Fibroblast of lung (primary cell): ENCODE measurements at regions not wholly inside any gene's neighbourhood (a gene's known extent, or its start where the extent isn't known, plus 50 kb on each side); places are given as distances from the start of the nearest gene placed in this dataset.
"Not testable (repeated sequence)": the region's sequence is repeated elsewhere in the genome, so short reads cannot be mapped to it uniquely, and the experiment has no call there.

Source experiments
- DNase-seq, 2 donors: peaks; one replicate each; pipeline versions ENCODE4 v3.0.0 to v3.0.0-alpha.2; 2010; ENCODE audit warnings: low read depth in 2 of 2
- H2AFZ ChIP-seq: 2 replicates; pipeline ENCODE4 v1.5.1; 2012; ENCODE audit warnings: low read length, control low read depth, inconsistent platforms
- H3K27ac ChIP-seq: 2 replicates; pipeline ENCODE4 v1.5.1; 2011; ENCODE audit warnings: low read length, control low read depth; ENCODE audit not compliant: insufficient read depth
- H3K27me3 ChIP-seq: 2 replicates; pipeline ENCODE4 v1.5.1; 2011; ENCODE audit warnings: mild to moderate bottlenecking, low read length; ENCODE audit not compliant: control insufficient read depth, insufficient read depth
- H3K36me3 ChIP-seq: 2 replicates; pipeline ENCODE4 v1.5.1; 2011; ENCODE audit warnings: low read length; ENCODE audit not compliant: control insufficient read depth, insufficient read depth
- H3K4me1 ChIP-seq: 2 replicates; pipeline ENCODE4 v1.5.1; 2011; ENCODE audit warnings: low read length; ENCODE audit not compliant: control insufficient read depth, insufficient read depth; ENCODE audit errors: extremely low read depth
- H3K4me2 ChIP-seq: 2 replicates; pipeline ENCODE4 v1.5.1; 2011; ENCODE audit warnings: low read length, control low read depth; ENCODE audit not compliant: insufficient read depth; ENCODE audit errors: extremely low read depth
- H3K4me3 ChIP-seq, 4 experiments: fragments of 200-600 bp in 1 of 4; sonication (generic) in 1 of 4; replicated peaks in 1 of 4; 2 replicates each; pipeline ENCODE4 v1.5.1; 2011 to 2016; ENCODE audit warnings: low read length in 4 of 4, low read depth in 3 of 4, mild to moderate bottlenecking in 3 of 4, control low read depth in 2 of 4, inconsistent platforms in 1 of 4, mixed read lengths in 1 of 4; ENCODE audit not compliant: insufficient read depth in 1 of 4; ENCODE audit errors: control extremely low read depth in 1 of 4
- H3K79me2 ChIP-seq: 2 replicates; pipeline ENCODE4 v1.5.1; 2012; ENCODE audit warnings: mild to moderate bottlenecking, low read length, inconsistent platforms; ENCODE audit not compliant: control insufficient read depth, insufficient read depth
- H3K9ac ChIP-seq: 2 replicates; pipeline ENCODE4 v1.5.1; 2011; ENCODE audit warnings: mild to moderate bottlenecking, low read length, control low read depth; ENCODE audit not compliant: insufficient read depth
- H3K9me3 ChIP-seq: 2 replicates; pipeline ENCODE4 v1.5.1; 2012; ENCODE audit warnings: low read depth, low read length; ENCODE audit not compliant: control insufficient read depth, insufficient read depth
- H4K20me1 ChIP-seq: 2 replicates; pipeline ENCODE4 v1.5.1; 2011; ENCODE audit warnings: low read length; ENCODE audit not compliant: control insufficient read depth, insufficient read depth; ENCODE audit errors: extremely low read depth
- EZH2 ChIP-seq: IDR thresholded peaks from 2 replicates; pipeline ENCODE4 v1.5.1; 2012; ENCODE audit warnings: low read length, control low read depth, mild to moderate bottlenecking; ENCODE audit errors: missing control alignments
- TF ChIP-seq, protein P1 (sequence below), 2 donors: IDR thresholded peaks in 1 of 2; conservative IDR thresholded peaks in 1 of 2; 1 replicate in 1 of 2; 2 replicates in 1 of 2; pipeline ENCODE4 v1.5.1; 2011 to 2012; ENCODE audit warnings: low read length in 2 of 2, control low read depth in 1 of 2, inconsistent platforms in 1 of 2, low read depth in 1 of 2, mild to moderate bottlenecking in 1 of 2

GRCh38 chr6:166236596-166236995 is 68.9 kb upstream of the TBXT start:
- DNase-seq: no peak
- Histone ChIP-seq H3K4me3 (no peak overlapping the region), H3K79me2 (no peaks in the 10 kb centered on the region), H3K9ac (no peak overlapping the region), H3K36me3 (no peaks in the 10 kb centered on the region), H3K4me2 (no peak overlapping the region), H2AFZ (no peak overlapping the region), H4K20me1 (no peaks in the 10 kb centered on the region), H3K27me3 (no peaks in the 10 kb centered on the region), H3K4me1 (no peaks in the 10 kb centered on the region), H3K9me3 (no peaks in the 10 kb centered on the region), H3K27ac (no peak overlapping the region)
- TF ChIP-seq, protein P1, sequence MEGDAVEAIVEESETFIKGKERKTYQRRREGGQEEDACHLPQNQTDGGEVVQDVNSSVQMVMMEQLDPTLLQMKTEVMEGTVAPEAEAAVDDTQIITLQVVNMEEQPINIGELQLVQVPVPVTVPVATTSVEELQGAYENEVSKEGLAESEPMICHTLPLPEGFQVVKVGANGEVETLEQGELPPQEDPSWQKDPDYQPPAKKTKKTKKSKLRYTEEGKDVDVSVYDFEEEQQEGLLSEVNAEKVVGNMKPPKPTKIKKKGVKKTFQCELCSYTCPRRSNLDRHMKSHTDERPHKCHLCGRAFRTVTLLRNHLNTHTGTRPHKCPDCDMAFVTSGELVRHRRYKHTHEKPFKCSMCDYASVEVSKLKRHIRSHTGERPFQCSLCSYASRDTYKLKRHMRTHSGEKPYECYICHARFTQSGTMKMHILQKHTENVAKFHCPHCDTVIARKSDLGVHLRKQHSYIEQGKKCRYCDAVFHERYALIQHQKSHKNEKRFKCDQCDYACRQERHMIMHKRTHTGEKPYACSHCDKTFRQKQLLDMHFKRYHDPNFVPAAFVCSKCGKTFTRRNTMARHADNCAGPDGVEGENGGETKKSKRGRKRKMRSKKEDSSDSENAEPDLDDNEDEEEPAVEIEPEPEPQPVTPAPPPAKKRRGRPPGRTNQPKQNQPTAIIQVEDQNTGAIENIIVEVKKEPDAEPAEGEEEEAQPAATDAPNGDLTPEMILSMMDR (conservative IDR thresholded peaks at IDR 0.05 in 1 of 2, IDR thresholded peaks at IDR 0.05 in 1 of 2; ENCODE audit: low read depth in 1 of 2, low read length in 2 of 2): no peak
- no peak for TF ChIP-seq EZH2

- Histone ChIP-seq H3K79me2 (no peaks in the 10 kb centered on the region), H3K27ac (no peak overlapping the region), H3K36me3 (no peaks in the 10 kb centered on the region), H2AFZ (no peak overlapping the region), H3K27me3 (no peaks in the 10 kb centered on the region), H3K4me2 (no peak overlapping the region), H4K20me1 (no peaks in the 10 kb centered on the region), H3K4me1 (no peaks in the 10 kb centered on the region), H3K4me3 (no peak overlapping the region), H3K9ac (no peak overlapping the region), H3K9me3 (no peaks in the 10 kb centered on the region)
- DNase-seq: no peak
- no peak for TF ChIP-seq EZH2
- TF ChIP-seq, protein P1 (conservative IDR thresholded peaks at IDR 0.05 in 1 of 2, IDR thresholded peaks at IDR 0.05 in 1 of 2; ENCODE audit: low read depth in 1 of 2, low read length in 2 of 2): no peak
Measured at GRCh38 chr6:166235666-166236292, 68.1 kb upstream of the TBXT start.

DNA sequence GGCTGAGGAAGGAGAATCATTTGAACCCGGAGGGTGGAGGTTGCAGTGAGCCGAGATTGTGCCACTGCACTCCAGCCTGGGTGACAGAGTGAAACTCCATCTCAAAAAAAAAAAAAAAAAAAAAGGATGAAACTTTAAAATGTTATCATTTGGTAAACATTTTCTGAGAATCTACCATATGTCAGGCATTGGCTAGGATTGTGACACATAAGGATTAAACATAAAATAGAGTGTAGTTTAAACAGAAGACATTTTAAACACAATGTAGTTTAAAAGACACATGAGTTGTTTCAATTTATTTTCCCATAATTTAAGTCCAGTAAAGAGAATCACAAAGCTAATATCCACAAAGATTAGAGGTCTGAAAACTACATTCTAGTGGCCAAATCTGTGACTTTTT is 63.5 kb upstream of the TBXT start:
- H3K4me2 ChIP-seq, H3K9ac ChIP-seq, H4K20me1 ChIP-seq, H3K27me3 ChIP-seq, H3K4me1 ChIP-seq, H3K4me3 ChIP-seq, H3K9me3 ChIP-seq, H2AFZ ChIP-seq, H3K79me2 ChIP-seq, H3K27ac ChIP-seq, H3K36me3 ChIP-seq, DNase-seq: not testable (repeated sequence)
